PC-3 (cell line): ENCODE measurements at regions not wholly inside any gene's neighbourhood (a gene's known extent, or its start where the extent isn't known, plus 50 kb on each side); places are given as distances from the start of the nearest gene placed in this dataset.

Experiments used
- CTCF ChIP-seq: fragments of 300-600 bp; sonication (generic); conservative IDR thresholded peaks from 2 replicates; pipeline ENCODE4 v1.5.1; 2017; ENCODE audit warnings: antibody characterized with exemption, low read depth, mild to moderate bottlenecking, low read length
- EZH2 ChIP-seq: fragments of 300-600 bp; sonication (generic); IDR thresholded peaks from one replicate; pipeline ENCODE4 v1.6.1; 2017; ENCODE audit warnings: antibody characterized with exemption, mild to moderate bottlenecking, low read length; ENCODE audit not compliant: unreplicated experiment

GRCh38 chr1:93756657-93757056, 75.0 kb upstream of the BCAR3 start:
- TF ChIP-seq CTCF (no peak), EZH2 (no peak)
